HL-60 (cell line): ENCODE measurements at regions not wholly inside any gene's neighbourhood (a gene's known extent, or its start where the extent isn't known, plus 50 kb on each side); places are given as distances from the start of the nearest gene placed in this dataset.

Source experiments
- DNase-seq, 2 experiments: peaks; one replicate each; pipeline ENCODE4 v3.0.0-alpha.2; 2010 to 2020; ENCODE audit warnings: low read depth in 1 of 2, low spot score in 1 of 2
- H3K27ac ChIP-seq: fragments of 250-450 bp; sonication (Bioruptor Pico); replicated peaks from 2 replicates; pipeline ENCODE4 v1.5.1; 2020; ENCODE audit warnings: mild to moderate bottlenecking, moderate library complexity
- H3K27me3 ChIP-seq: fragments of 250-450 bp; sonication (Bioruptor Pico); 2 replicates; pipeline ENCODE4 v1.5.1; 2021; ENCODE audit warnings: mild to moderate bottlenecking, moderate library complexity; ENCODE audit not compliant: insufficient read depth, poor library complexity, severe bottlenecking
- H3K4me3 ChIP-seq: replicated peaks from 2 replicates; pipeline ENCODE4 v1.5.1; 2011; ENCODE audit warnings: mild to moderate bottlenecking, control low read depth, low read length; ENCODE audit not compliant: insufficient read depth
- CTCF ChIP-seq: IDR thresholded peaks from one replicate; pipeline ENCODE4 v1.5.1; 2011; ENCODE audit warnings: low read length, control low read depth, inconsistent platforms; ENCODE audit not compliant: insufficient read depth
- GABPA ChIP-seq: IDR thresholded peaks from 2 replicates; pipeline ENCODE4 v1.6.1; 2012; ENCODE audit warnings: low read depth
- POLR2AphosphoS5 ChIP-seq: IDR thresholded peaks from 2 replicates; pipeline ENCODE4 v1.6.1; 2012; ENCODE audit warnings: low read depth
- SPI1 ChIP-seq: IDR thresholded peaks from 2 replicates; pipeline ENCODE4 v1.6.1; 2012; ENCODE audit warnings: low read depth, mild to moderate bottlenecking, borderline replicate concordance
- TF ChIP-seq, protein P1 (sequence below): IDR thresholded peaks from 2 replicates; pipeline ENCODE4 v1.6.1; 2012; ENCODE audit warnings: low read depth; ENCODE audit not compliant: insufficient replicate concordance

DNA sequence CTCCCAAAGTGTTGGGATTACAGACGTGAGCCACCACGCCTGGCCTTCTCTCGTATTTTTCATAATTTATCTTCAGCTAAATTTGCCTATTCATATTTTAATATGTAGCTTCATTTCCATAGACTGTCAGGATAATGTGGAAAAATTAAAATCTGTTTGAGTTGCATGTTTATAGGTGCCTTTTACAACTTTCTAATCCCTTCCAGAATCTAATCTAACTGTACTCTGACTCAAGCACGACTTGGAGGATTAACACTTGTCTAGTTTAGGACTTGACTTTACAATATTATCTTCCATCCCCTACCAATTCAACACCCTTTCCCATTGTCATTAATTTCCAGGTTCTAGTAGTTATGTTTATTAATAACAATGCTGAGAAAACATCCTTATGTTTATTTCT lies 1761.5 kb downstream of the MAT2B start:
- Histone ChIP-seq H3K27me3 (no peaks in the 10 kb centered on the region), H3K27ac (no peak overlapping the region), H3K4me3 (no peak overlapping the region)
- TF ChIP-seq, protein P1, sequence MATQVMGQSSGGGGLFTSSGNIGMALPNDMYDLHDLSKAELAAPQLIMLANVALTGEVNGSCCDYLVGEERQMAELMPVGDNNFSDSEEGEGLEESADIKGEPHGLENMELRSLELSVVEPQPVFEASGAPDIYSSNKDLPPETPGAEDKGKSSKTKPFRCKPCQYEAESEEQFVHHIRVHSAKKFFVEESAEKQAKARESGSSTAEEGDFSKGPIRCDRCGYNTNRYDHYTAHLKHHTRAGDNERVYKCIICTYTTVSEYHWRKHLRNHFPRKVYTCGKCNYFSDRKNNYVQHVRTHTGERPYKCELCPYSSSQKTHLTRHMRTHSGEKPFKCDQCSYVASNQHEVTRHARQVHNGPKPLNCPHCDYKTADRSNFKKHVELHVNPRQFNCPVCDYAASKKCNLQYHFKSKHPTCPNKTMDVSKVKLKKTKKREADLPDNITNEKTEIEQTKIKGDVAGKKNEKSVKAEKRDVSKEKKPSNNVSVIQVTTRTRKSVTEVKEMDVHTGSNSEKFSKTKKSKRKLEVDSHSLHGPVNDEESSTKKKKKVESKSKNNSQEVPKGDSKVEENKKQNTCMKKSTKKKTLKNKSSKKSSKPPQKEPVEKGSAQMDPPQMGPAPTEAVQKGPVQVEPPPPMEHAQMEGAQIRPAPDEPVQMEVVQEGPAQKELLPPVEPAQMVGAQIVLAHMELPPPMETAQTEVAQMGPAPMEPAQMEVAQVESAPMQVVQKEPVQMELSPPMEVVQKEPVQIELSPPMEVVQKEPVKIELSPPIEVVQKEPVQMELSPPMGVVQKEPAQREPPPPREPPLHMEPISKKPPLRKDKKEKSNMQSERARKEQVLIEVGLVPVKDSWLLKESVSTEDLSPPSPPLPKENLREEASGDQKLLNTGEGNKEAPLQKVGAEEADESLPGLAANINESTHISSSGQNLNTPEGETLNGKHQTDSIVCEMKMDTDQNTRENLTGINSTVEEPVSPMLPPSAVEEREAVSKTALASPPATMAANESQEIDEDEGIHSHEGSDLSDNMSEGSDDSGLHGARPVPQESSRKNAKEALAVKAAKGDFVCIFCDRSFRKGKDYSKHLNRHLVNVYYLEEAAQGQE, result no peak
- TF ChIP-seq CTCF (no peak), POLR2AphosphoS5 (no peak), SPI1 (no peak), GABPA (no peak)
- DNase-seq, result no peak

DNA sequence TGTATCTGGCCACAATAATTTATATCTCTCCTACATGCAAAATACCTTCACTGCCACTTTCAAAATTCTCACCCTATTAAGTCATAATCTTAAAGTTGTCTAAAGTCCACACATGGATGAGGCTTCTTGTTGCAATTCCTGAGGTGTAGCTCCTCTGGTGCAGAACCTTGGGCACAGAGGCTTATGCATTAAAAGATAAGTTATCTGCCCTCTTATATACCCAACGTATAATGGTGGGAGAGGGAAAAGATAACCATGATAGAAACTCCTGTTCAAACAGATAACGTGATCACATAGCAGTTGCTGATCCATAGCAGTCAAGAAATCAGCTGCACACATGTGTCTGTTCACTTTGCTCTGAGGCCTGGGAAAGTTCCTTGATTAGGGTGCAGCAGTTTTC lies 1767.0 kb downstream of the MAT2B start:
- H3K27me3 ChIP-seq, result no peaks in the 10 kb centered on the region
- DNase-seq, result no peak

DNA sequence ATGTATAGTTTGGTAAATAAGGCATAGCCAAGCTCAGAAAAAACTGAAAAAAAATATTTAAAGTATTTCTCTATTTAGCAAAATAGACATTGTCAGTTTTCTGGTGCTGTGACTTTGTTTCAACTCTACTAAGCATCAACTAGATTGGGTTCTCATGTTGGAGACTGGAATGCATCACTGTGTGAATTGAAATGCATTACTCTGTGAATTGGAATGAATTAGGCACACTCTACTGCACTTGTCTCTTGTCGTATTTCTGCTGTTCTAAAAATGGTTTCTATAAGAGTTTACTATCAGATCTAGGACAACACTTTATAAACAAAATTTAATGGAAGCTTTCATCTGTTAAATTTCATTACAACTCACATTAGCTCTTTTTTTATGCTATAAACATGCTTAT lies 1772.2 kb downstream of the MAT2B start:
- no peak overlapping the region for H3K27ac ChIP-seq
- no peak overlapping the region for H3K4me3 ChIP-seq
- TF ChIP-seq, protein P1, result no peak
- TF ChIP-seq SPI1 (no peak), POLR2AphosphoS5 (no peak), CTCF (no peak), GABPA (no peak)
- no peak for DNase-seq
- H3K27me3 ChIP-seq, result no peaks in the 10 kb centered on the region

More for the DNA sequence above, 1767.0 kb downstream of the MAT2B start:
- Histone ChIP-seq H3K27ac (no peak overlapping the region), H3K4me3 (no peak overlapping the region)
- TF ChIP-seq POLR2AphosphoS5 (no peak), SPI1 (no peak), CTCF (no peak), GABPA (no peak)
- TF ChIP-seq, protein P1, result no peak
